Heart left ventricle (tissue), 13 donors: ENCODE measurements at regions not wholly inside any gene's neighbourhood (a gene's known extent, or its start where the extent isn't known, plus 50 kb on each side); places are given as distances from the start of the nearest gene placed in this dataset.

ENCODE experiments used
- POLR2A ChIP-seq, 2 donors: fragments of 450-650 bp; IDR thresholded peaks; one replicate each; pipeline ENCODE4 v1.6.1; 2017; ENCODE audit warnings: antibody characterized with exemption in 2 of 2, mild to moderate bottlenecking in 2 of 2, moderate library complexity in 2 of 2
- TF ChIP-seq, protein P1 (sequence below), 12 donors: fragments of 200-600 bp; sonication (generic) in 4 of 12; IDR thresholded peaks; one replicate each; pipeline versions ENCODE4 v1.5.0 to v1.8.0; 2018 to 2022; ENCODE audit warnings: antibody characterized with exemption in 12 of 12, mild to moderate bottlenecking in 5 of 12
- donor health status: ischemic (EF 13 %, LVEDD 7.1; RV severe dilation, severe dysfunction).
- donor health status: DM: no; HTN: yes; CAD: no.
- donor health status: DM: no; HTN: no; CAD: no.
- donor health status: ischemic (EF 25% LVEDD 6.9; RV normal size, moderate dysfunction).
- donor health status: ischemic (EF 25% LVEDD 5.7; RV mildly dilated, moderate dysfunction).
- donor health status: ischemic (EF 35%, LVEDD 5.7; RV mildly dilated, moderate dysfunction).
- donor health status: nonischemic (EF 11% LVEDD 7.7; RV severe dilation, severe dysfunction).
- donor health status: DM: yes; HTN: yes; CAD: no.
- donor health status: PGD.
- donor health status: ischemic (EF 29% LVEDD 5.4; RV normal size, mild dysfunction).
- donor health status: nonischemic (EF 23%, LVEDD 6.1; RV moderate dilation, normal function).

DNA sequence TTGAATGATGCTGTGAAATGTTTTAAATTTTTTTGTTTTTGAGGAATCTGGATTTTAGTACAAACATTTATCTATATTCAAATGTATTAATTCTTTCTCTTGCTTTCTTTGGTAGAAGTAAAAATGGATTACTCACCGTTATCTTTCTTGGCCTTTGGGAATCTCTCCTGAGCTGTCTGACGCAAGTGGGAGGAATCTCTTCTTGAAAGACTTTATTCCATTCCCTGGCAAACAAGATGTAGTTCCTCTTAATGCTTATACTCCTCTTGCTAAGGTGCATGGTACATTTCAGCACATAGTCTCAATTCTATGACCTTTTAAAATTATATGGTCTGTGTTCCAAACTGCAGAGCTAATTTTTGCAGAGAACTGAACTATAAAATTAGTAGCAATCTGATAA, 246.2 kb upstream of the SLC10A2 start:
- TF ChIP-seq, protein P1, sequence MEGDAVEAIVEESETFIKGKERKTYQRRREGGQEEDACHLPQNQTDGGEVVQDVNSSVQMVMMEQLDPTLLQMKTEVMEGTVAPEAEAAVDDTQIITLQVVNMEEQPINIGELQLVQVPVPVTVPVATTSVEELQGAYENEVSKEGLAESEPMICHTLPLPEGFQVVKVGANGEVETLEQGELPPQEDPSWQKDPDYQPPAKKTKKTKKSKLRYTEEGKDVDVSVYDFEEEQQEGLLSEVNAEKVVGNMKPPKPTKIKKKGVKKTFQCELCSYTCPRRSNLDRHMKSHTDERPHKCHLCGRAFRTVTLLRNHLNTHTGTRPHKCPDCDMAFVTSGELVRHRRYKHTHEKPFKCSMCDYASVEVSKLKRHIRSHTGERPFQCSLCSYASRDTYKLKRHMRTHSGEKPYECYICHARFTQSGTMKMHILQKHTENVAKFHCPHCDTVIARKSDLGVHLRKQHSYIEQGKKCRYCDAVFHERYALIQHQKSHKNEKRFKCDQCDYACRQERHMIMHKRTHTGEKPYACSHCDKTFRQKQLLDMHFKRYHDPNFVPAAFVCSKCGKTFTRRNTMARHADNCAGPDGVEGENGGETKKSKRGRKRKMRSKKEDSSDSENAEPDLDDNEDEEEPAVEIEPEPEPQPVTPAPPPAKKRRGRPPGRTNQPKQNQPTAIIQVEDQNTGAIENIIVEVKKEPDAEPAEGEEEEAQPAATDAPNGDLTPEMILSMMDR (IDR thresholded peaks at IDR 0.05): no peak
- no peak for TF ChIP-seq POLR2A (IDR thresholded peaks at IDR 0.05)
